ENCODE measurements at regions not wholly inside any gene's neighbourhood (a gene's known extent, or its start where the extent isn't known, plus 50 kb on each side); places are given as distances from the start of the nearest gene placed in this dataset.

DNA sequence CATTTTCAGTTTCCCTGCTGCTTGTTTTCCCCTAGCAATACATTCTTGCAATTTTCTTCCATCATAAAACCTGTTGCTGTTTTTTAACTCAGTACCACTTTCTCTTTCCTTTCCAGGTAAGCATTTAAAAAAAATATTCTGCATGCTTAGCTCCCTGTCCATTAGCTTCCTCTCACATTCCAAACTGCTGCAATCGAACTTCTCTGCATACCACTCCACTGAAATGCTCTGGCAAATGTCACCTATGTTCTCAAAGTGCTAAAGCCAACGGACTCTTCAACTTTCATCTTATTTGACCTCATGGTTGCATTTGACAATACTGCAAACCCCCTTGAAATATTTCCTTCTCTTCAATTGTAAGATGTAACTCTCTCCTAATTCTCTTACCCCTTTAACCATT lies 192.7 kb downstream of the ANAPC10 start:
- H3K4me3 ChIP-seq (ENCODE audit: low read depth, low read length): no peak overlapping the region
- no peak for DNase-seq (ENCODE audit: low read depth, low spot score)
- POLR2A ChIA-PET: no interaction called here
- TF ChIP-seq, protein P1, sequence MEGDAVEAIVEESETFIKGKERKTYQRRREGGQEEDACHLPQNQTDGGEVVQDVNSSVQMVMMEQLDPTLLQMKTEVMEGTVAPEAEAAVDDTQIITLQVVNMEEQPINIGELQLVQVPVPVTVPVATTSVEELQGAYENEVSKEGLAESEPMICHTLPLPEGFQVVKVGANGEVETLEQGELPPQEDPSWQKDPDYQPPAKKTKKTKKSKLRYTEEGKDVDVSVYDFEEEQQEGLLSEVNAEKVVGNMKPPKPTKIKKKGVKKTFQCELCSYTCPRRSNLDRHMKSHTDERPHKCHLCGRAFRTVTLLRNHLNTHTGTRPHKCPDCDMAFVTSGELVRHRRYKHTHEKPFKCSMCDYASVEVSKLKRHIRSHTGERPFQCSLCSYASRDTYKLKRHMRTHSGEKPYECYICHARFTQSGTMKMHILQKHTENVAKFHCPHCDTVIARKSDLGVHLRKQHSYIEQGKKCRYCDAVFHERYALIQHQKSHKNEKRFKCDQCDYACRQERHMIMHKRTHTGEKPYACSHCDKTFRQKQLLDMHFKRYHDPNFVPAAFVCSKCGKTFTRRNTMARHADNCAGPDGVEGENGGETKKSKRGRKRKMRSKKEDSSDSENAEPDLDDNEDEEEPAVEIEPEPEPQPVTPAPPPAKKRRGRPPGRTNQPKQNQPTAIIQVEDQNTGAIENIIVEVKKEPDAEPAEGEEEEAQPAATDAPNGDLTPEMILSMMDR (IDR thresholded peaks at IDR 0.05; ENCODE audit: insufficient read depth, low read length, missing control alignments): no peak
- CTCF ChIA-PET: no interaction called here

DNA sequence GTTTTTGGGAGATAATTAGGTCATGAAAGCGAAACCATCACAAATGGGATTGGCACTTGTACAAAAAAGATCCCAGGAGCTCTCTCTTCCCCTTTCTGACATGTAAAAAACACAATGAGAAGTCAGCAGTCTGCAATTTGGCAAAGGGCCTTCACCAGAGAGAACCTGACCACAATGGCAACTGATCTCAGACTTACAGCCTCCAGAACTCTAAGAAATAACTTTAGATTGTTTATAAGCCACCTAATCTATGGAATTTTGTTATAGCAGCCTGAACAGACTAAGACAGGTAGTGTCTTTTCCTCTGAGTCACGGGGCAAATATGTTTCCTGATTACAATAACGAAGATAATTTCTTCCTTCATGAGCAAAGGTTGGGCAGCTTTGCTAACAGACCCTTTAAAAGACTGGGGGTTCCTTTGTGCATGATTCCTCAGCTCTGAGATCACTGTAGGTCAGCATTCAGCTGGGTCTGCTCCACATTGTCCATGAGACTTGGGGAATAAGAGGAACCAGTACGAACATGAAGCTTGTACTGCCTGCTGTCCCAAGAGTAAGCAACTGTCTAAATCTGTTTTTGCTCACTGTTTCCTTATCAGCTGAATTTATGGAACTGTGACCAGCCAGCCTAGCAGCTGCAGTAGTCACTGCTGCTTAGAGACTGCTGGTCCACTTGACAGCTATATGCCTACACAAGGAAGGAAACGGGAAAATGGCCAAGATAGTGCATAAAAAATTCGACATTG lies 191.6 kb downstream of the ANAPC10 start:
- ChIA-PET CTCF (no interaction called here), POLR2A (no interaction called here)
- TF ChIP-seq, protein P1 (IDR thresholded peaks at IDR 0.05; ENCODE audit: insufficient read depth, low read length, missing control alignments): no peak
- no peak overlapping the region for H3K4me3 ChIP-seq (ENCODE audit: low read depth, low read length)
- DNase-seq (ENCODE audit: low read depth, low spot score): no peak

DNA sequence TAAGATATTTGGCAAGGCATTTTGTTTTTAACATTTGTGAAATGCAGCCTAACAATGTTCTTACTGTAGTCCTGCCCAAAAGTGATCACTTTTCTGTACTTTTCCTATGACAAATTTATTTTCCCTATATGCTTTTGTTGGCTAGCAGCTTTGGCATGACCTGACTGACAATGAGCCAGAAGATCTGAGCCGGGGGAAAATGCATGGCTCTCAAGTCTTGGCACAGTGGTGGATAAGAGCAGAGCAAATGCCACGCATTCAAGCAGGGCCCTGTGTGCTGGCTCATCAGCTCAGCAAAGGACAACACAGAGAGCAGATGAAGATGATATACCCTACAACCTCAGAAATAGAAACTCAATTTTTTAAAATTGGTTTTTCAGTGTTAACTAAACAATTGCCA lies 187.3 kb downstream of the ANAPC10 start:
- H3K4me3 ChIP-seq (ENCODE audit: low read depth, low read length): no peak overlapping the region
- CTCF ChIA-PET: no interaction called here
- POLR2A ChIA-PET: no interaction called here
- DNase-seq (ENCODE audit: low read depth, low spot score): no peak
- TF ChIP-seq, protein P1 (IDR thresholded peaks at IDR 0.05; ENCODE audit: insufficient read depth, low read length, missing control alignments): no peak
